Tibial artery (tissue), 4 donors: ENCODE measurements at regions not wholly inside any gene's neighbourhood (a gene's known extent, or its start where the extent isn't known, plus 50 kb on each side); places are given as distances from the start of the nearest gene placed in this dataset.
A peak's percentile ranks its signal among the peaks of the same experiment; 100 is the strongest.
"Not testable (repeated sequence)": the region's sequence is repeated elsewhere in the genome, so short reads cannot be mapped to it uniquely, and the experiment has no call there.

Experiments used
- DNase-seq, 2 donors: peaks; one replicate each; pipeline ENCODE4 v3.0.0-alpha.2; 2019
- H3K27ac ChIP-seq, 2 donors: fragments of 200-600 bp; sonication (generic) in 1 of 2; 1 replicate in 1 of 2; 2 replicates in 1 of 2; pipeline ENCODE4 v1.5.1; 2018 to 2019; ENCODE audit warnings: mild to moderate bottlenecking in 1 of 2
- H3K27me3 ChIP-seq, 2 donors: fragments of 200-600 bp; sonication (generic) in 1 of 2; one replicate each; pipeline versions ENCODE4 v1.5.1 to v1.6.0; 2016 to 2019
- H3K36me3 ChIP-seq, 3 donors: fragments of 200-600 bp; sonication (generic) in 2 of 3; one replicate each; pipeline ENCODE4 v1.5.1; 2016 to 2019; ENCODE audit warnings: mild to moderate bottlenecking in 2 of 3
- H3K4me1 ChIP-seq, 4 donors: fragments of 200-600 bp; sonication (generic) in 2 of 4; 1 replicate in 3 of 4; 2 replicates in 1 of 4; pipeline ENCODE4 v1.5.1; 2016 to 2019
- H3K4me3 ChIP-seq, 2 donors: fragments of 200-600 bp; sonication (generic) in 1 of 2; 1 replicate in 1 of 2; 2 replicates in 1 of 2; pipeline ENCODE4 v1.5.1; 2018 to 2019; ENCODE audit warnings: mild to moderate bottlenecking in 2 of 2
- H3K9me3 ChIP-seq, 3 donors: fragments of 200-600 bp; sonication (generic) in 1 of 3; one replicate each; pipeline ENCODE4 v1.5.1; 2016 to 2019
- CTCF ChIP-seq, 2 experiments: fragments of 200-600 bp in 1 of 2; fragments of 450-650 bp in 1 of 2; IDR thresholded peaks; one replicate each; pipeline ENCODE4 v1.5.1; 2017 to 2019; ENCODE audit warnings: antibody characterized with exemption in 2 of 2, mild to moderate bottlenecking in 1 of 2, moderate library complexity in 1 of 2
- intact Hi-C: fragments of 100-400 bp; cut with DNase I; formaldehyde crosslinking; loops from one replicate; pipeline ENCODE4 v1.15.0; 2023; ENCODE audit warnings: low total_unique reads

- H3K27me3 ChIP-seq: no peaks in the 10 kb centered on the region
- no peak overlapping the region for H3K4me3 ChIP-seq
- no peaks in the 10 kb centered on the region for H3K4me1 ChIP-seq
- no peak overlapping the region for H3K27ac ChIP-seq
- TF ChIP-seq CTCF (IDR thresholded peaks at IDR 0.05): no peak
- no peaks in the 10 kb centered on the region for H3K36me3 ChIP-seq
- DNase-seq: no peak
- intact Hi-C loops: no loop called here
- no peaks in the 10 kb centered on the region for H3K9me3 ChIP-seq
Measured at GRCh38 chrX:122119361-122119760, 1064.7 kb upstream of the GRIA3 start.

GRCh38 chrX:122122274-122122673, 1061.8 kb upstream of the GRIA3 start:
- TF ChIP-seq CTCF (IDR thresholded peaks at IDR 0.05): no peak
- DNase-seq: no peak
- Histone ChIP-seq H3K4me3 (no peak overlapping the region), H3K4me1 (no peaks in the 10 kb centered on the region), H3K36me3 (no peaks in the 10 kb centered on the region), H3K27me3 (no peaks in the 10 kb centered on the region), H3K27ac (no peak overlapping the region), H3K9me3 (no peaks in the 10 kb centered on the region)
- intact Hi-C loops: no loop called here

GRCh38 chrX:122133478-122133877, 1050.6 kb upstream of the GRIA3 start:
- no peak for DNase-seq
- no peaks in the 10 kb centered on the region for H3K27me3 ChIP-seq
- intact Hi-C loops: no loop called here
- no peaks in the 10 kb centered on the region for H3K4me1 ChIP-seq
- no peak for TF ChIP-seq CTCF (IDR thresholded peaks at IDR 0.05)
- no peak overlapping the region for H3K4me3 ChIP-seq
- no peak overlapping the region for H3K27ac ChIP-seq
- H3K36me3 ChIP-seq: no peaks in the 10 kb centered on the region
- peaks cover 0 to 1% (median 0%) of the 10 kb centered on the region in 3 donors for H3K9me3 ChIP-seq

- TF ChIP-seq CTCF (IDR thresholded peaks at IDR 0.05): no peak
- no peaks in the 10 kb centered on the region for H3K27me3 ChIP-seq
- DNase-seq: no peak
- no peaks in the 10 kb centered on the region for H3K36me3 ChIP-seq
- H3K4me3 ChIP-seq: no peak overlapping the region
- no peaks in the 10 kb centered on the region for H3K4me1 ChIP-seq
- intact Hi-C loops: no loop called here
- peak overlapping the region in 1 of 2 donors; percentile 41 for H3K27ac ChIP-seq
- no peaks in the 10 kb centered on the region for H3K9me3 ChIP-seq
Measured at GRCh38 chrX:122134291-122134690, 1049.8 kb upstream of the GRIA3 start.

- H3K27ac ChIP-seq: peak overlapping the region in 1 of 2 donors; percentile 41
- intact Hi-C loops: no loop called here
- peak in 1 of 2 donors; percentile 20 for DNase-seq
Measured at GRCh38 chrX:122135070-122135469, 1049.0 kb upstream of the GRIA3 start.

GRCh38 chrX:122140219-122140618, 1043.9 kb upstream of the GRIA3 start:
- DNase-seq, H3K36me3 ChIP-seq, H3K9me3 ChIP-seq, H3K27ac ChIP-seq, intact Hi-C loops, H3K4me3 ChIP-seq, H3K4me1 ChIP-seq, H3K27me3 ChIP-seq: not testable (repeated sequence)

More at GRCh38 chrX:122135070-122135469, 1049.0 kb upstream of the GRIA3 start:
- peaks cover 0 to 3% (median 0%) of the 10 kb centered on the region in 3 donors for H3K9me3 ChIP-seq
- H3K4me3 ChIP-seq: no peak overlapping the region
- no peaks in the 10 kb centered on the region for H3K36me3 ChIP-seq
- H3K27me3 ChIP-seq: no peaks in the 10 kb centered on the region
- H3K4me1 ChIP-seq: no peaks in the 10 kb centered on the region
- no peak for TF ChIP-seq CTCF (IDR thresholded peaks at IDR 0.05)
